H9 (cell line): ENCODE measurements at regions not wholly inside any gene's neighbourhood (a gene's known extent, or its start where the extent isn't known, plus 50 kb on each side); places are given as distances from the start of the nearest gene placed in this dataset.

Experiments
- DNase-seq: peaks from one replicate; pipeline ENCODE4 v3.0.0-alpha.2; 2017
- H2AFZ ChIP-seq: one replicate; pipeline ENCODE4 v1.6.1; 2013; ENCODE audit warnings: mild to moderate bottlenecking, low read length, control low read depth, moderate library complexity
- H2AK5ac ChIP-seq: 2 replicates; pipeline ENCODE4 v1.6.1; 2013; ENCODE audit warnings: low read length, control low read depth, mixed read lengths; ENCODE audit not compliant: insufficient read length
- H2BK120ac ChIP-seq: one replicate; pipeline ENCODE4 v1.6.1; 2013; ENCODE audit warnings: low read depth, mild to moderate bottlenecking, low read length, control low read depth, inconsistent platforms; ENCODE audit not compliant: poor library complexity, severe bottlenecking
- H2BK12ac ChIP-seq: 2 replicates; pipeline ENCODE4 v1.6.1; 2013; ENCODE audit warnings: low read length, control low read depth, mixed read lengths, low read depth; ENCODE audit not compliant: insufficient read length
- H2BK15ac ChIP-seq: 2 replicates; pipeline ENCODE4 v1.6.1; 2013; ENCODE audit warnings: low read depth, low read length, control low read depth
- H2BK20ac ChIP-seq: one replicate; pipeline ENCODE4 v1.6.1; 2013; ENCODE audit warnings: low read depth, mild to moderate bottlenecking, low read length, control low read depth, inconsistent platforms; ENCODE audit not compliant: poor library complexity, severe bottlenecking
- H2BK5ac ChIP-seq: 2 replicates; pipeline ENCODE4 v1.6.1; 2013; ENCODE audit warnings: low read length, control low read depth, mixed read lengths; ENCODE audit not compliant: insufficient read length
- H3K14ac ChIP-seq: 2 replicates; pipeline ENCODE4 v1.6.1; 2013; ENCODE audit warnings: low read length, control low read depth; ENCODE audit not compliant: insufficient read depth
- H3K18ac ChIP-seq: 2 replicates; pipeline ENCODE4 v1.6.1; 2013; ENCODE audit warnings: low read depth, mild to moderate bottlenecking, mixed read lengths, low read length, control low read depth; ENCODE audit not compliant: insufficient read length
- H3K23ac ChIP-seq: 2 replicates; pipeline ENCODE4 v1.6.1; 2013; ENCODE audit warnings: low read length, control low read depth, mixed read lengths, low read depth; ENCODE audit not compliant: insufficient read length
- H3K23me2 ChIP-seq: 2 replicates; pipeline ENCODE4 v1.6.1; 2013; ENCODE audit warnings: low read depth, mild to moderate bottlenecking, mixed read lengths, low read length, control low read depth; ENCODE audit not compliant: insufficient read length, poor library complexity, severe bottlenecking
- H3K27ac ChIP-seq: 2 replicates; pipeline ENCODE4 v1.5.1; 2013; ENCODE audit warnings: low read length, control low read depth, mixed read lengths, low read depth; ENCODE audit not compliant: insufficient read length
- H3K27me3 ChIP-seq: 2 replicates; pipeline ENCODE4 v1.6.1; 2013; ENCODE audit warnings: low read length, control low read depth, inconsistent platforms; ENCODE audit not compliant: insufficient read depth
- H3K4ac ChIP-seq: 2 replicates; pipeline ENCODE4 v1.6.1; 2013; ENCODE audit warnings: low read depth, mild to moderate bottlenecking, control low read depth, inconsistent platforms, low read length, moderate library complexity
- H3K4me1 ChIP-seq: 2 replicates; pipeline ENCODE4 v1.6.1; 2013; ENCODE audit warnings: low read length, control low read depth, inconsistent platforms; ENCODE audit not compliant: insufficient read depth
- H3K4me2 ChIP-seq: 2 replicates; pipeline ENCODE4 v1.6.1; 2013; ENCODE audit warnings: low read length, control low read depth, mixed read lengths; ENCODE audit not compliant: insufficient read length, insufficient read depth
- H3K56ac ChIP-seq: 2 replicates; pipeline ENCODE4 v1.6.1; 2013; ENCODE audit warnings: low read depth, mild to moderate bottlenecking, mixed read lengths, low read length, control low read depth; ENCODE audit not compliant: insufficient read length
- H3K79me1 ChIP-seq: 2 replicates; pipeline ENCODE4 v1.6.1; 2013; ENCODE audit warnings: low read depth, mild to moderate bottlenecking, moderate library complexity, low read length, control low read depth, inconsistent platforms; ENCODE audit not compliant: insufficient read depth, poor library complexity, severe bottlenecking
- H3K79me2 ChIP-seq: 2 replicates; pipeline ENCODE4 v1.6.1; 2013; ENCODE audit warnings: low read length, control low read depth, inconsistent platforms; ENCODE audit not compliant: insufficient read depth
- H3K9ac ChIP-seq: 2 replicates; pipeline ENCODE4 v1.6.1; 2013; ENCODE audit warnings: low read length, control low read depth, mixed read lengths; ENCODE audit not compliant: insufficient read length; ENCODE audit errors: extremely low read depth
- H3K9me3 ChIP-seq: one replicate; pipeline ENCODE4 v1.6.1; 2013; ENCODE audit warnings: low read depth, low read length, inconsistent platforms; ENCODE audit not compliant: control insufficient read depth
- H3T11ph ChIP-seq: one replicate; pipeline ENCODE4 v1.6.1; 2013; ENCODE audit warnings: mild to moderate bottlenecking, low read length, control low read depth, inconsistent platforms
- H4K20me1 ChIP-seq: one replicate; pipeline ENCODE4 v1.6.1; 2013; ENCODE audit not compliant: control insufficient read depth, insufficient read length, insufficient read depth
- H4K5ac ChIP-seq: 2 replicates; pipeline ENCODE4 v1.6.1; 2013; ENCODE audit warnings: low read depth, mild to moderate bottlenecking, mixed read lengths, low read length, control low read depth; ENCODE audit not compliant: insufficient read length
- H4K8ac ChIP-seq: replicated peaks from 2 replicates; pipeline ENCODE4 v1.6.1; 2013; ENCODE audit warnings: low read length, control low read depth, mixed read lengths, low read depth; ENCODE audit not compliant: insufficient read length
- H4K91ac ChIP-seq: 2 replicates; pipeline ENCODE4 v1.6.1; 2013; ENCODE audit warnings: low read depth, mild to moderate bottlenecking, moderate library complexity, mixed read lengths, low read length, control low read depth; ENCODE audit not compliant: insufficient read length
- H3K27ac Mint-ChIP-seq, 3 experiments: 2 replicates in 2 of 3; 3 replicates in 1 of 3; pipeline ENCODE4 v1.8.0; 2020 to 2021; ENCODE audit warnings: mixed read lengths in 3 of 3, mild to moderate bottlenecking in 1 of 3, moderate library complexity in 1 of 3
- H3K27me3 Mint-ChIP-seq: 2 replicates; pipeline ENCODE4 v1.8.0; 2021; ENCODE audit warnings: low read depth, mild to moderate bottlenecking, moderate library complexity, mixed read lengths
- H3K36me3 Mint-ChIP-seq, 3 experiments: 2 replicates in 2 of 3; 3 replicates in 1 of 3; pipeline ENCODE4 v1.8.0; 2020 to 2021; ENCODE audit warnings: low read depth in 3 of 3, mixed read lengths in 3 of 3; ENCODE audit not compliant: insufficient read depth in 1 of 3
- H3K4me1 Mint-ChIP-seq, 2 experiments: 2 replicates each; pipeline ENCODE4 v1.8.0; 2020; ENCODE audit warnings: mixed read lengths in 2 of 2
- H3K4me3 Mint-ChIP-seq, 2 experiments: 2 replicates in 1 of 2; 3 replicates in 1 of 2; pipeline ENCODE4 v1.8.0; 2020 to 2021; ENCODE audit warnings: mild to moderate bottlenecking in 2 of 2, mixed read lengths in 2 of 2, moderate library complexity in 1 of 2
- H3K9me3 Mint-ChIP-seq, 2 experiments: 2 replicates in 1 of 2; 3 replicates in 1 of 2; pipeline ENCODE4 v1.8.0; 2020; ENCODE audit warnings: mild to moderate bottlenecking in 2 of 2, mixed read lengths in 2 of 2, moderate library complexity in 1 of 2
- CTCF ChIP-seq: fragments of 200-600 bp; sonication (generic); conservative IDR thresholded peaks from 3 replicates; pipeline ENCODE4 v1.8.0; 2021; ENCODE audit warnings: antibody characterized with exemption, mild to moderate bottlenecking
- WGBS: extraction: QIAGEN DNeasy Blood & Tissue Kit; methylation state at CpG from one replicate; pipeline ENCODE4 v1.1.7; 2013; ENCODE audit warnings: missing lambda C conversion rate, low lambda C conversion rate, mixed read lengths; ENCODE audit not compliant: insufficient read length; ENCODE audit errors: extremely low coverage; 5-methylcytosine and 5-hydroxymethylcytosine counted together

GRCh38 chr4:27089186-27089585 is 228.5 kb downstream of the STIM2 start:
- Histone ChIP-seq H4K5ac (no peak overlapping the region), H3K56ac (no peak overlapping the region), H3K23ac (no peak overlapping the region), H3K79me2 (no peaks in the 10 kb centered on the region), H4K91ac (no peak overlapping the region), H2BK20ac (no peak overlapping the region), H3K79me1 (no peaks in the 10 kb centered on the region), H2AFZ (no peak overlapping the region), H3K27me3 (no peaks in the 10 kb centered on the region), H3T11ph (no peak overlapping the region), H4K20me1 (no peaks in the 10 kb centered on the region), H3K4ac (no peak overlapping the region), H2BK120ac (no peak overlapping the region), H2BK12ac (no peak overlapping the region), H3K9me3 (no peaks in the 10 kb centered on the region), H3K27ac (no peak overlapping the region), H3K4me1 (peaks cover 22% of the 10 kb centered on the region; the same call in 1 of the 2 replicates), H2BK15ac (no peak overlapping the region), H2BK5ac (no peak overlapping the region), H2AK5ac (no peak overlapping the region), H3K9ac (no peak overlapping the region), H4K8ac (no peak overlapping the region), H3K4me2 (no peak overlapping the region), H3K23me2 (peaks cover 6% of the 10 kb centered on the region), H3K18ac (no peak overlapping the region), H3K14ac (no peak overlapping the region)
- Mint-ChIP-seq H3K4me1 (peaks cover 65% of the 10 kb centered on the region in 2 experiments), H3K4me3 (no peak overlapping the region; a peak in 1 of 5 replicates), H3K27ac (peak overlapping the region in 1 of 3 experiments; percentile 15; a peak in 1 of 7 replicates), H3K9me3 (peaks cover 0 to 3% of the 10 kb centered on the region in 2 experiments; a peak in 1 of 5 replicates), H3K36me3 (peaks cover 0 to 3% (median 0%) of the 10 kb centered on the region in 3 experiments; a peak in 3 of 7 replicates), H3K27me3 (peaks cover 22% of the 10 kb centered on the region)
- WGBS, result no CpG with 5 or more reads among the region's 5 CpGs
- no peak for TF ChIP-seq CTCF
- no peak for DNase-seq
